ENCODE measurements at regions not wholly inside any gene's neighbourhood (a gene's known extent, or its start where the extent isn't known, plus 50 kb on each side); places are given as distances from the start of the nearest gene placed in this dataset.

- TF ChIP-seq CTCF (IDR thresholded peaks at IDR 0.05) = no peak
- TF ChIP-seq REST (IDR thresholded peaks at IDR 0.05; ENCODE audit: insufficient read depth in 1 of 2, low read depth in 2 of 2, low read length in 1 of 2) = no peak
- TF ChIP-seq POLR2AphosphoS5 (IDR thresholded peaks at IDR 0.05; ENCODE audit: low read depth, low read length) = no peak
- no peak for TF ChIP-seq TCF7L2 (IDR thresholded peaks at IDR 0.05; ENCODE audit: low read depth, low read length)
Observed at GRCh38 chr1:104329278-104329677, 579.6 kb downstream of the AMY1C start.

All from Panc1 (cell line).